Heart right ventricle (tissue), 16 donors: ENCODE measurements at regions not wholly inside any gene's neighbourhood (a gene's known extent, or its start where the extent isn't known, plus 50 kb on each side); places are given as distances from the start of the nearest gene placed in this dataset.

Source experiments
- ATAC-seq, 8 donors: fragments of 200-7000 bp; cut with Tn5 transposase; one replicate each; pipeline ENCODE4 v1.9.1; 2020; ENCODE audit warnings: mild to moderate bottlenecking in 8 of 8, moderate library complexity in 8 of 8, moderate number of reproducible peaks in 1 of 8
- DNase-seq, 2 donors: peaks; one replicate each; pipeline ENCODE4 v3.0.0-alpha.2; 2020
- H3K27ac ChIP-seq, 10 donors: fragments of 200-600 bp; sonication (generic) in 2 of 10; one replicate each; pipeline versions ENCODE4 v1.5.0 to v1.8.0; 2020 to 2022; ENCODE audit warnings: mild to moderate bottlenecking in 3 of 10
- H3K27me3 ChIP-seq, 7 donors: fragments of 200-600 bp; one replicate each; pipeline ENCODE4 v1.8.0; 2021 to 2022; ENCODE audit warnings: mild to moderate bottlenecking in 2 of 7
- H3K36me3 ChIP-seq, 9 donors: fragments of 200-600 bp; sonication (generic) in 1 of 9; one replicate each; pipeline versions ENCODE4 v1.5.0 to v1.8.0; 2020 to 2022; ENCODE audit warnings: mild to moderate bottlenecking in 2 of 9
- H3K4me1 ChIP-seq, 9 donors: fragments of 200-600 bp; sonication (generic) in 1 of 9; one replicate each; pipeline versions ENCODE4 v1.5.0 to v1.8.0; 2020 to 2022; ENCODE audit warnings: mild to moderate bottlenecking in 4 of 9
- H3K4me3 ChIP-seq, 10 donors: fragments of 200-600 bp; sonication (generic) in 2 of 10; one replicate each; pipeline versions ENCODE4 v1.5.0 to v1.8.0; 2020 to 2022; ENCODE audit warnings: mild to moderate bottlenecking in 7 of 10, moderate library complexity in 2 of 10
- H3K9me3 ChIP-seq, 11 donors: fragments of 200-600 bp in 10 of 11; sonication (generic) in 2 of 11; one replicate each; pipeline versions ENCODE4 v1.5.0 to v1.8.0; 2013 to 2022; ENCODE audit warnings: mild to moderate bottlenecking in 2 of 11, control low read depth in 1 of 11, moderate library complexity in 1 of 11
- CTCF ChIP-seq, 9 donors: fragments of 200-600 bp; sonication (generic) in 2 of 9; IDR thresholded peaks; one replicate each; pipeline versions ENCODE4 v1.5.0 to v1.8.0; 2021 to 2022; ENCODE audit warnings: antibody characterized with exemption in 9 of 9, mild to moderate bottlenecking in 5 of 9, moderate library complexity in 1 of 9
- WGBS, 2 donors: extraction: QIAGEN DNeasy Blood & Tissue Kit; methylation state at CpG; one replicate each; pipeline ENCODE4 v1.1.7; 2013; ENCODE audit warnings: inconsistent platforms in 1 of 2; 5-methylcytosine and 5-hydroxymethylcytosine counted together
- intact Hi-C, 10 donors: fragments of 100-400 bp; cut with DNase I; formaldehyde crosslinking; loops; one replicate each; pipeline versions ENCODE4 v1.11.1 to v1.14.2; 2022
- donor health status: Arrhythmogenic right ventricular cardiomyopathy.
- donor health status: ischemic (EF 13 %, LVEDD 7.1; RV severe dilation, severe dysfunction).
- donor health status: healthy with polysubstance abuse.
- donor health status: DM: no; HTN: yes; CAD: no.
- donor health status: DM: no; HTN: no; CAD: no.
- donor health status: ischemic (EF 25% LVEDD 6.9; RV normal size, moderate dysfunction).
- donor health status: ischemic (EF 25% LVEDD 5.7; RV mildly dilated, moderate dysfunction).
- donor health status: healthy.
- donor health status: DM: yes; HTN: yes; CAD: no.
- donor health status: Ischemic cardiomyopathy.
- donor health status: ischemic (EF 35%, LVEDD 5.7; RV mildly dilated, moderate dysfunction).
- donor health status: nonischemic (EF 11% LVEDD 7.7; RV severe dilation, severe dysfunction).
- donor health status: DM: yes; HTN: yes; CAD: no.
- donor health status: PGD.
- donor health status: ischemic (EF 29% LVEDD 5.4; RV normal size, mild dysfunction).
- donor health status: nonischemic (EF 23%, LVEDD 6.1; RV moderate dilation, normal function).

- peak overlapping the region in 6 of 10 donors; percentile 72 to 87 (median 82) for H3K27ac ChIP-seq
- 68 to 71% methylated on average over 6 of the region's 6 CpGs for WGBS, 2 donors
- ATAC-seq (no peak), DNase-seq (no peak)
- H3K9me3 ChIP-seq: no peaks in the 10 kb centered on the region
- no peak for TF ChIP-seq CTCF (IDR thresholded peaks at IDR 0.05)
- H3K4me1 ChIP-seq: peaks cover 0 to 48% (median 21%) of the 10 kb centered on the region in 9 donors
- H3K27me3 ChIP-seq: no peaks in the 10 kb centered on the region
- H3K4me3 ChIP-seq: no peak overlapping the region
- H3K36me3 ChIP-seq: no peaks in the 10 kb centered on the region
- intact Hi-C loops: loop anchor here in 2 of 10 donors (5.0 to 10.0 kb wide), 2 partner anchors 84 to 114 kb away; partner anchors contain the start of gene CD164 (in 1 of the 2)
Observed at GRCh38 chr6:109298605-109299264, 83.5 kb downstream of the CD164 start.

- no peak for TF ChIP-seq CTCF (IDR thresholded peaks at IDR 0.05)
- no peak for DNase-seq
- H3K4me3 ChIP-seq: no peak overlapping the region
- ATAC-seq: no peak
- peak overlapping the region in 5 of 10 donors; percentile 6 to 38 (median 23) for H3K27ac ChIP-seq
- intact Hi-C loops: loop anchor here in 2 of 10 donors (5.0 to 10.0 kb wide), 2 partner anchors 85 to 113 kb away; partner anchors contain the start of gene CD164 (in 1 of the 2)
- no peaks in the 10 kb centered on the region for H3K36me3 ChIP-seq
- no peaks in the 10 kb centered on the region for H3K9me3 ChIP-seq
- 32% methylated on average over 6 of the region's 6 CpGs for WGBS, 2 donors
- H3K27me3 ChIP-seq: no peaks in the 10 kb centered on the region
- H3K4me1 ChIP-seq: peaks cover 0 to 51% (median 20%) of the 10 kb centered on the region in 9 donors
Observed at GRCh38 chr6:109297406-109298110, 84.7 kb downstream of the CD164 start.

GRCh38 chr6:109296971-109297372, 85.3 kb downstream of the CD164 start:
- ATAC-seq: no peak
- no peak overlapping the region for H3K4me3 ChIP-seq
- intact Hi-C loops: loop anchor here in 2 of 10 donors (5.0 to 10.0 kb wide), 2 partner anchors 85 to 112 kb away; partner anchors contain the start of gene CD164 (in 1 of the 2)

More at GRCh38 chr6:109296971-109297372, 85.3 kb downstream of the CD164 start:
- no peak for DNase-seq
- Histone ChIP-seq H3K9me3 (no peaks in the 10 kb centered on the region), H3K36me3 (no peaks in the 10 kb centered on the region), H3K27me3 (no peaks in the 10 kb centered on the region), H3K4me1 (peaks cover 0 to 51% (median 23%) of the 10 kb centered on the region in 9 donors), H3K27ac (no peak overlapping the region)
- TF ChIP-seq CTCF (IDR thresholded peaks at IDR 0.05): no peak
- WGBS, 2 donors: 70 to 73% methylated on average over 7 of the region's 7 CpGs
